ENCODE measurements at regions not wholly inside any gene's neighbourhood (a gene's known extent, or its start where the extent isn't known, plus 50 kb on each side); places are given as distances from the start of the nearest gene placed in this dataset.

GRCh38 chr10:121305066-121305465, 293.2 kb downstream of the FGFR2 start:
- peaks cover 0 to 1% of the 10 kb centered on the region in 2 experiments; a peak in 1 of 4 replicates for H3K4me1 ChIP-seq (ENCODE audit: control insufficient read depth in 1 of 2, insufficient read depth in 2 of 2, low read depth in 1 of 2, low read length in 1 of 2)
- no peak overlapping the region for H2AFZ ChIP-seq (ENCODE audit: low read depth)
- H3K9ac ChIP-seq: no peak overlapping the region
- H3K27me3 ChIP-seq (ENCODE audit: insufficient read depth): no peaks in the 10 kb centered on the region
- H3K9me3 ChIP-seq: no peaks in the 10 kb centered on the region; the same call in 1 of the 2 replicates
- TF ChIP-seq CTCF (IDR thresholded peaks at IDR 0.05): no peak
- TF ChIP-seq EP300 (IDR thresholded peaks at IDR 0.05; ENCODE audit: borderline replicate concordance in 1 of 2, low read depth in 1 of 2, low read length in 1 of 2): no peak
- TF ChIP-seq TEAD4 (IDR thresholded peaks at IDR 0.05; ENCODE audit: borderline replicate concordance, insufficient read depth): no peak
- TF ChIP-seq FOXM1 (IDR thresholded peaks at IDR 0.05; ENCODE audit: low read depth): no peak
- no peak for TF ChIP-seq MEF2A (IDR thresholded peaks at IDR 0.05; ENCODE audit: borderline replicate concordance, low read depth)
- TF ChIP-seq MXI1 (IDR thresholded peaks at IDR 0.05; ENCODE audit: low read depth, low read length): no peak
- no peak for TF ChIP-seq RAD21 (IDR thresholded peaks at IDR 0.05; ENCODE audit: low read length)
- no peak for TF ChIP-seq RCOR1 (IDR thresholded peaks at IDR 0.05; ENCODE audit: low read length)
- no peak for TF ChIP-seq SMC3 (IDR thresholded peaks at IDR 0.05; ENCODE audit: low read depth, low read length)
- TF ChIP-seq TAF1 (IDR thresholded peaks at IDR 0.05; ENCODE audit: borderline replicate concordance, low read depth, low read length): no peak
- TF ChIP-seq REST (IDR thresholded peaks at IDR 0.05; ENCODE audit: low read depth, low read length): no peak
- TF ChIP-seq IRF3 (IDR thresholded peaks at IDR 0.05; ENCODE audit: low read depth, low read length): no peak
- TF ChIP-seq POLR2AphosphoS5 (IDR thresholded peaks at IDR 0.05; ENCODE audit: low read depth, low read length): no peak
- POLR2A ChIA-PET: no interaction called here
- no peaks in the 10 kb centered on the region for H3F3A ChIP-seq (replicated peaks; ENCODE audit: insufficient read depth)
- no peaks in the 10 kb centered on the region for H4K20me1 ChIP-seq (ENCODE audit: insufficient read depth)
- 23% methylated on average over 2 of the region's 2 CpGs for WGBS (ENCODE audit: low lambda C conversion rate)
- DNase-seq: no peak
- H3K9me2 ChIP-seq: no peaks in the 10 kb centered on the region
- no peaks in the 10 kb centered on the region for H3K79me2 ChIP-seq (ENCODE audit: insufficient read depth)
- CTCF ChIA-PET: no interaction called here
- H3K36me3 ChIP-seq (replicated peaks in 1 of 2; ENCODE audit: control insufficient read depth in 1 of 2, insufficient read depth in 2 of 2, low read length in 1 of 2): no peaks in the 10 kb centered on the region
- no peak overlapping the region for H3K27ac ChIP-seq (ENCODE audit: low read depth in 2 of 2, low read length in 1 of 2)
- H3K4me2 ChIP-seq: no peak overlapping the region
- no peak overlapping the region for H3K4me3 ChIP-seq (ENCODE audit: low read depth in 2 of 2, low read length in 1 of 2)

All from SK-N-SH (cell line).